ENCODE measurements at regions not wholly inside any gene's neighbourhood (a gene's known extent, or its start where the extent isn't known, plus 50 kb on each side); places are given as distances from the start of the nearest gene placed in this dataset.

- TF ChIP-seq ZHX1 (CRISPR knock-in tag; IDR thresholded peaks at IDR 0.05; ENCODE audit: low read depth) = no peak
- TF ChIP-seq, protein P1, sequence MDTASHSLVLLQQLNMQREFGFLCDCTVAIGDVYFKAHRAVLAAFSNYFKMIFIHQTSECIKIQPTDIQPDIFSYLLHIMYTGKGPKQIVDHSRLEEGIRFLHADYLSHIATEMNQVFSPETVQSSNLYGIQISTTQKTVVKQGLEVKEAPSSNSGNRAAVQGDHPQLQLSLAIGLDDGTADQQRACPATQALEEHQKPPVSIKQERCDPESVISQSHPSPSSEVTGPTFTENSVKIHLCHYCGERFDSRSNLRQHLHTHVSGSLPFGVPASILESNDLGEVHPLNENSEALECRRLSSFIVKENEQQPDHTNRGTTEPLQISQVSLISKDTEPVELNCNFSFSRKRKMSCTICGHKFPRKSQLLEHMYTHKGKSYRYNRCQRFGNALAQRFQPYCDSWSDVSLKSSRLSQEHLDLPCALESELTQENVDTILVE (CRISPR knock-in tag; IDR thresholded peaks at IDR 0.05) = no peak
- TF ChIP-seq LCORL (IDR thresholded peaks at IDR 0.05) = no peak
- no peak for TF ChIP-seq LCORL (CRISPR knock-in tag; IDR thresholded peaks at IDR 0.05)
- no peak for TF ChIP-seq EHMT2 (IDR thresholded peaks at IDR 0.05; ENCODE audit: borderline replicate concordance, low read depth, low read length)
- no peak for TF ChIP-seq RBAK (CRISPR knock-in tag; IDR thresholded peaks at IDR 0.05)
Observed at GRCh38 chr1:29500041-29500440, 263.7 kb downstream of the PTPRU start (continued).

- Histone ChIP-seq H2AFZ (ENCODE audit: low read length) (no peak overlapping the region), H3K4me2 (ENCODE audit: low read depth, low read length) (no peak overlapping the region), H3K36me3 (replicated peaks in 1 of 2; ENCODE audit: control insufficient read depth in 1 of 2, insufficient read depth in 2 of 2, low read length in 2 of 2) (no peaks in the 10 kb centered on the region), H3K27ac (ENCODE audit: extremely low read length, insufficient read depth, low read length) (no peak overlapping the region), H3K79me2 (ENCODE audit: insufficient read depth, low read length) (no peaks in the 10 kb centered on the region), H4K20me1 (ENCODE audit: insufficient read depth, low read length) (no peaks in the 10 kb centered on the region), H3K4me3 (replicated peaks in 1 of 3; ENCODE audit: insufficient read depth in 1 of 3, low read depth in 2 of 3, low read length in 3 of 3) (no peak overlapping the region), H3K4me1 (ENCODE audit: insufficient read depth, low read length) (peaks cover 13% of the 10 kb centered on the region), H3K9me3 (ENCODE audit: low read length) (no peaks in the 10 kb centered on the region), H3K9ac (ENCODE audit: insufficient read depth, low read depth, low read length) (no peak overlapping the region), H3K27me3 (ENCODE audit: control insufficient read depth in 1 of 2, insufficient read depth in 2 of 2, low read length in 2 of 2) (peaks cover 0 to 2% of the 10 kb centered on the region in 2 experiments; a peak in 3 of 5 replicates)
- ATAC-seq (no peak), DNase-seq (ENCODE audit: low spot score) (no peak), FAIRE-seq (no peak)
- TF ChIP-seq ZNF607 (CRISPR knock-in tag; IDR thresholded peaks at IDR 0.05; ENCODE audit: borderline replicate concordance) (no peak), ZNF557 (CRISPR knock-in tag; IDR thresholded peaks at IDR 0.05) (no peak), HCFC1 (IDR thresholded peaks at IDR 0.05; ENCODE audit: low read depth, low read length) (no peak), CSRNP2 (CRISPR knock-in tag; conservative IDR thresholded peaks at IDR 0.05; ENCODE audit: low read depth) (no peak), U2AF1 (optimal IDR thresholded peaks at IDR 0.05; ENCODE audit: low read depth, low read length) (no peak), ZNF333 (CRISPR knock-in tag; IDR thresholded peaks at IDR 0.05; ENCODE audit: borderline replicate concordance) (no peak), MAFF (IDR thresholded peaks at IDR 0.05; ENCODE audit: low read depth, low read length) (no peak), FOXO1 (CRISPR knock-in tag; IDR thresholded peaks at IDR 0.05) (no peak), KDM1A (CRISPR knock-in tag; IDR thresholded peaks at IDR 0.05) (no peak)
- TF ChIP-seq, protein P2, sequence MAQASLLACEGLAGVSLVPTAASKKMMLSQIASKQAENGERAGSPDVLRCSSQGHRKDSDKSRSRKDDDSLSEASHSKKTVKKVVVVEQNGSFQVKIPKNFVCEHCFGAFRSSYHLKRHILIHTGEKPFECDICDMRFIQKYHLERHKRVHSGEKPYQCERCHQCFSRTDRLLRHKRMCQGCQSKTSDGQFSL (CRISPR knock-in tag; IDR thresholded peaks at IDR 0.05) = no peak
- POLR2A ChIA-PET = no interaction called here
- in situ Hi-C loops (cut with HindIII; ENCODE audit: extremely low pct_ligation_motif_present, low pct_unique_long_range_greater_than_20kb) = no loop called here
- 21% methylated on average over 4 of the region's 9 CpGs for WGBS (ENCODE audit: low lambda C conversion rate)
- BruUV-seq (replicated peaks) = no TSS peak
- intact Hi-C loops (cut with micrococcal nuclease; ENCODE audit: unreplicated experiment) = no loop called here
- CTCF ChIA-PET (ENCODE audit: low intra/inter-chr PET ratio, low total read pairs) = no interaction called here
Observed at GRCh38 chr1:29499104-29499650, 262.9 kb downstream of the PTPRU start.
